GM12875 (cell line): ENCODE measurements at regions not wholly inside any gene's neighbourhood (a gene's known extent, or its start where the extent isn't known, plus 50 kb on each side); places are given as distances from the start of the nearest gene placed in this dataset.

Experiments used
- H3K4me3 ChIP-seq: one replicate; pipeline ENCODE4 v1.5.1; 2011; ENCODE audit warnings: low read depth, low read length, control low read depth
- TF ChIP-seq, protein P1 (sequence below): IDR thresholded peaks from 2 replicates; pipeline ENCODE4 v1.5.1; 2011; ENCODE audit warnings: low read depth, mild to moderate bottlenecking, control low read depth, inconsistent platforms, low read length, moderate library complexity, borderline replicate concordance; ENCODE audit not compliant: insufficient read depth

DNA sequence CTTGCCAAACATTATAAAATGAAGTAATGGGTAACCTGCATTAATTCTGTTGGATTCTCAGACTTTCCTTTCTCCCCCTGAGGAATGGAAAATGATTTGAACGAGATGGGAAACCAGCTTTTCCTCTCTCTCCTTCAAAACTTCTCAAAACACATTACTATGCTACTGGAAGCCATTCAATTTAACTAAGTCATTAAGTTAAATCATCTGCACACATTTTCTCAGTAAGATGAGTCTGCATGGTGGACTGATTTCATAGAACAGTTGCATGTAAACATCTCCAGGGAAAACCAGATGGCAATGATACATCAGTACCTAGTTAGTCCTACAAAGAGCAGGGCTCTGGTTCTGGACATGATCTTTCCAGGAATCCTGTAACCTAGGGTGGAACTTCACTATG is 59.9 kb downstream of the BMP4 start:
- H3K4me3 ChIP-seq = no peak overlapping the region
- TF ChIP-seq, protein P1, sequence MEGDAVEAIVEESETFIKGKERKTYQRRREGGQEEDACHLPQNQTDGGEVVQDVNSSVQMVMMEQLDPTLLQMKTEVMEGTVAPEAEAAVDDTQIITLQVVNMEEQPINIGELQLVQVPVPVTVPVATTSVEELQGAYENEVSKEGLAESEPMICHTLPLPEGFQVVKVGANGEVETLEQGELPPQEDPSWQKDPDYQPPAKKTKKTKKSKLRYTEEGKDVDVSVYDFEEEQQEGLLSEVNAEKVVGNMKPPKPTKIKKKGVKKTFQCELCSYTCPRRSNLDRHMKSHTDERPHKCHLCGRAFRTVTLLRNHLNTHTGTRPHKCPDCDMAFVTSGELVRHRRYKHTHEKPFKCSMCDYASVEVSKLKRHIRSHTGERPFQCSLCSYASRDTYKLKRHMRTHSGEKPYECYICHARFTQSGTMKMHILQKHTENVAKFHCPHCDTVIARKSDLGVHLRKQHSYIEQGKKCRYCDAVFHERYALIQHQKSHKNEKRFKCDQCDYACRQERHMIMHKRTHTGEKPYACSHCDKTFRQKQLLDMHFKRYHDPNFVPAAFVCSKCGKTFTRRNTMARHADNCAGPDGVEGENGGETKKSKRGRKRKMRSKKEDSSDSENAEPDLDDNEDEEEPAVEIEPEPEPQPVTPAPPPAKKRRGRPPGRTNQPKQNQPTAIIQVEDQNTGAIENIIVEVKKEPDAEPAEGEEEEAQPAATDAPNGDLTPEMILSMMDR = no peak

DNA sequence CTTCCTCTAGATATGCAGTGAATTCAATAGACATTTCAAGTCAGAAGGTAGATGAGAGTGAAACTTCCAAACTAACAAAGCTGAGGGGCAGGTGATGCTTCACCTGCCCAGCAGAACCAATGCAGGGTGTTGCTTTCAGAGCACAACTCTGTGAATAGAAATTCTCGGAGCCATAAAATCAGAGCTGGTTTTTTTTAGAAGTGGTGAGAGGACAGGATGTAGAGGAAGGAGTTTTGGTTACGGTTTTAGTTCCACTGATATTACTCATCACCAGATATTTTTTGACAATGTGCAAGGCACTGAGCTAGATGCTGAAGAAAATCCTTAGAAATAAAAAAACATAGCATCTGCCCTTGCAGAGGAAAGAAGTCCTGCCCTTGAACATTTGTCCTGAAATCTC is 62.2 kb downstream of the BMP4 start:
- TF ChIP-seq, protein P1 = no peak
- H3K4me3 ChIP-seq = no peak overlapping the region

DNA sequence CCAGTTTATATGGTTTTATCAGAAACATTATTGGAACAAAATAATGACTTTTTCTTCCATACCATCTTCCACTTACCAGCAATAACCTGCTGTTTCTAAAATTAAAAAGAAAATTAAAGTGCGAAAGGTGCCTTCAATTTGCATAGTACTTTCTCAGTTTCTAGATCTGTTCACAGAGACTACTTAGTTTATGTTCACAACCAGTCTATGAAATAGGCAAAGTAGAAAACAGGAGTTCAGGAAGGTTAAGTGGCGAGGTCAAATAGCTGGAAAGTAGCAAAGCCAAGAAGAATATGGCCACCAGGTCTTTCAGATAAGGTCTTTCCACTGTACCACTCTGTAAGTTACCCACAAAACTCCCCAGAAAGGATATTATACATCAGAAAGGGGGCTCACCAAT is 63.3 kb downstream of the BMP4 start:
- TF ChIP-seq, protein P1 = no peak
- no peak overlapping the region for H3K4me3 ChIP-seq

DNA sequence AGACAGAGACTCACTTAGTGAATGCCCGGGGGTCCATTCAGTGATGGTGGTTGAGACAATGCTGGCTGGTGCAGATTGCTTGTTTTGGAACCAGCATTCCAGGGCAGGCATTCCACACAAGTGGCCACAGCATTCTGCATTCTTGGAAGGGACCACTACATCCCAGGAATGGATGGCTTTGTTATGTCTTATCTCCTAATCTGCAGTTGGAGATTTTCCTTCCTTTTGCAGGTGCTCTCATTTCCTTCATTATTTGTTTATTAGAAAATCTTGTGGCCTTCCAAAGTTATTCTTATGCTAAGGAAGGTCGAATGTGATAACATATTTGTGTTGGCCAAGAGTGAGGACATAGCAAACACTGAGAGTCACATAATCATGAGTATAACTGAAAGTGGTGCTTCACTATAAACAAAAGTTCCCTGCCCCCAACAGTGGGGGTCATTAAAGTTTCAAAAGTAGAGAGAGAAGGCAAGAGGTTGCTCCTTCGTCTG is 66.0 kb downstream of the BMP4 start:
- TF ChIP-seq, protein P1 = no peak
- no peak overlapping the region for H3K4me3 ChIP-seq

DNA sequence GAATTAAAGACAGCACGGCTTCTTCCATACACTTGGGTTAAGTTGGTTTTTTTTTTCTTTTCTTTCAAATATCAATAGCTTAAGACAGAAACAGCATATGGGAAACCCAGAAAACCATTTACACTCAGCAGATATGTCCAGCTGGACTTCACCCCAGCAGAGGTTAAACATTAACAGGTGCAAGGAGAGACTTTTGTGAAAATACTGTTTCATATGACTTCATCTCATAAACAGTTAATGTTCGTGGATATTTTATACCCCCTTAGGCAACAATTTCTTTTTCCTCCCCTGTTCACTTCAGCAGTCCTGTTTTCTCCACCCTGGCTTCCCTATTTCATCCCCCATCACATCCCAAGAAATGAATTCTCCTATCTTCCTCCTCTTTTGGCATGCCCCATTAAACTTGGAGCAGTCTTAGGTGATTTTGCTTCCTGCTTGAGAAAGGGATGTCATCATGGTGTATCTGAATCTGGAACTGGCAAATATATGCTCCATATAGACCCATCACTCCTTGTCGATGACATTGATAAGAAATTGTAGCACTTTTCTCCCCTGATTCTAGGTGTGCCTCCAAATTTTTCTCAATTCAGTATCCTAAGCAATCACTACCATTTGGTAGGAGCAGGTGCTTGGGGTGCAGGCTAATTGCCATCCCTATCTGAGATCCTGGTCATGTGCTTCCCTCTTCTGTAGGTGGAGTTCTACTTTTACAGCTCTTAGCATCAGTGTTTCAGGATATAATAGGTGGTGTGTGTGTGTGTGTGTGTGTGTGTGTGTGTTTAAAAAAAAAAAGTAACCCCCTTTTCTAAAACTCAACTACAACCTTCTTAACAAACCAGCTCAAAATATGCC is 67.9 kb downstream of the BMP4 start:
- TF ChIP-seq, protein P1 = no peak
- H3K4me3 ChIP-seq = no peak overlapping the region

DNA sequence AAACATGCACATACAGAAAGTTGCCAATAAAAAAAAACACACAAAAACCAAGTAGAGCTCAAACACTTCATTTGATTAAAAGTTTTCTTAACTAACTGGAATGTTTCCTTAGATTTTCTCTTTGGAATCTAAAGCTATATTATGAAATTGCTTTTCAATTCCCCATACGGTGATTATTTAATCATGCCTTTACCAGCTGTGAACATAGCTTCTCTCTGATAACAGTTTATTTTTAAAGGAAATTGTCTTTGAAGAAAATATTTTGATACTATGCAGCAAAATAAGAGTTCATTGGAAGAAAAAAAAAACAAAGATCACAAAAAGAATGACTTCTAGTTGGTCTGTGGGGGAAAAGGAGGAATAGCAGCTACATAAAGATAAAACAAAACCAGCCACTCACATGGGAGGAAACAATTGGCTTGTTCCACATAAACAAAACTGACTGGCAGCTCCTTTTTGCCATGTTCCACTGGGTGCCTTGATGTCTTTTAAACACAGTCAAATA is 71.4 kb downstream of the BMP4 start:
- TF ChIP-seq, protein P1 = no peak
- H3K4me3 ChIP-seq = no peak overlapping the region

DNA sequence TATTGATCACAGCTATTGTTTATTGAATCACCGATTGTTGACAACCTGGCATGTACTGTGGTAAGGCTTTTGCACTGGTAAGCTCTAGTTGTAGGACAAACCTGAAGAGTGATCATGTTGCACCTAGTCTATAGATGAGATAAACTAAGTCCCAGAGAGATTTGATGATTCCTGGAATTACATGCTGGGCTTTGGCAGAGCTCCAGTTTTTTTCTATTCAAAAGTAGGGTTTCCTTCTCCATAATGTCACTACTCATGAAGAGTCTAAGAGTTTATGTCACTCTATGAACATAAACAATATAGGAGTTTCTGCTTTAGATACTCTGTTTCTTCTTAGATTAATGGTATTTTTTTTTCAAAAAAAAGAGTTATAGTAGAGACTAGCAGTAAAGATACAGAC is 72.0 kb downstream of the BMP4 start:
- TF ChIP-seq, protein P1 = no peak
- no peak overlapping the region for H3K4me3 ChIP-seq
